Endothelial cell of umbilical vein (primary cell): ENCODE measurements at regions not wholly inside any gene's neighbourhood (a gene's known extent, or its start where the extent isn't known, plus 50 kb on each side); places are given as distances from the start of the nearest gene placed in this dataset.

Experiments used
- BruUV-seq: library from RNA; stranded (reverse); fragments of 400-500 nt; replicated peaks from 2 replicates; lab custom pipeline; 2021; lab: Mats Ljungman, UMichigan
- CTCF ChIA-PET: fragments of 300-600, 350-600 bp; sonication (Branson Sonifier 250); formaldehyde crosslinking; loops from one replicate; lab custom pipeline; 2021; ENCODE audit warnings: antibody characterized with exemption, inconsistent platforms; lab: Charles Lee
- POLR2A ChIA-PET: fragments of 300-600, 350-600 bp; sonication (Branson Sonifier 250); formaldehyde crosslinking; loops from one replicate; lab custom pipeline; 2021; ENCODE audit warnings: antibody characterized with exemption, inconsistent platforms; lab: Charles Lee
- DNase-seq: peaks from one replicate; pipeline ENCODE4 v3.0.0-alpha.2; 2011; ENCODE audit warnings: low read depth, low spot score
- FAIRE-seq: peaks from 2 replicates; lab custom pipeline; 2011; peaks lifted over from hg19 to GRCh38; lab: Jason Lieb, UNC
- H2AFZ ChIP-seq: 2 replicates; pipeline ENCODE4 v1.6.0; 2012; ENCODE audit warnings: low read depth, low read length, control low read depth, inconsistent platforms
- H3K27ac ChIP-seq: 2 replicates; pipeline ENCODE4 v1.5.1; 2011; ENCODE audit warnings: low read depth, mild to moderate bottlenecking, control low read depth, low read length, moderate library complexity; ENCODE audit not compliant: insufficient read depth
- H3K27me3 ChIP-seq, 2 experiments: 2 replicates each; pipeline versions ENCODE4 v1.6.0 to v1.6.1; 2011; ENCODE audit warnings: low read length in 2 of 2, mixed read lengths in 1 of 2; ENCODE audit not compliant: control insufficient read depth in 2 of 2, insufficient read depth in 2 of 2
- H3K36me3 ChIP-seq, 2 experiments: 2 replicates in 1 of 2; 3 replicates in 1 of 2; pipeline ENCODE4 v1.5.1; 2011; ENCODE audit warnings: low read length in 2 of 2, mild to moderate bottlenecking in 1 of 2, moderate library complexity in 1 of 2; ENCODE audit not compliant: control insufficient read depth in 2 of 2, insufficient read depth in 2 of 2; ENCODE audit errors: extremely low read depth in 1 of 2
- H3K4me1 ChIP-seq: 3 replicates; pipeline ENCODE4 v1.5.1; 2011; ENCODE audit warnings: mild to moderate bottlenecking, low read length; ENCODE audit not compliant: control insufficient read depth, insufficient read depth; ENCODE audit errors: extremely low read depth
- H3K4me2 ChIP-seq: 2 replicates; pipeline ENCODE4 v1.6.1; 2011; ENCODE audit warnings: low read length, control low read depth, mixed read lengths; ENCODE audit not compliant: insufficient read depth
- H3K4me3 ChIP-seq, 3 experiments: fragments of 200-600 bp in 1 of 3; sonication (generic), shearing (Covaris generic) in 1 of 3; replicated peaks in 1 of 3; 2 replicates each; pipeline ENCODE4 v1.5.1; 2011 to 2016; ENCODE audit warnings: control low read depth in 3 of 3, low read length in 3 of 3, mild to moderate bottlenecking in 2 of 3, inconsistent platforms in 1 of 3, low read depth in 1 of 3, moderate library complexity in 1 of 3; ENCODE audit not compliant: insufficient read depth in 1 of 3
- H3K79me2 ChIP-seq: 2 replicates; pipeline ENCODE4 v1.6.0; 2012; ENCODE audit warnings: low read length, inconsistent platforms; ENCODE audit not compliant: control insufficient read depth, insufficient read depth
- H3K9ac ChIP-seq: replicated peaks from 2 replicates; pipeline ENCODE3; 2011; ENCODE audit warnings: low read length, control low read depth; ENCODE audit not compliant: insufficient read depth; ENCODE audit errors: extremely low read depth
- H3K9me1 ChIP-seq: replicated peaks from 3 replicates; pipeline ENCODE4 v1.6.0; 2011; ENCODE audit warnings: mild to moderate bottlenecking, low read length; ENCODE audit not compliant: control insufficient read depth, insufficient read depth; ENCODE audit errors: extremely low read depth
- H3K9me3 ChIP-seq: replicated peaks from 2 replicates; pipeline ENCODE4 v1.5.1; 2012; ENCODE audit warnings: low read length, inconsistent platforms; ENCODE audit not compliant: control insufficient read depth, insufficient read depth
- H4K20me1 ChIP-seq: replicated peaks from 2 replicates; pipeline ENCODE3; 2011; ENCODE audit warnings: mild to moderate bottlenecking, low read length; ENCODE audit not compliant: control insufficient read depth, insufficient read depth; ENCODE audit errors: extremely low read depth
- EZH2 ChIP-seq: IDR thresholded peaks from 2 replicates; pipeline ENCODE4 v1.6.1; 2012; ENCODE audit warnings: borderline replicate concordance, low read depth, mild to moderate bottlenecking, moderate library complexity, low read length, inconsistent platforms; ENCODE audit not compliant: severe bottlenecking
- FOS ChIP-seq: IDR thresholded peaks from 2 replicates; pipeline ENCODE4 v1.6.1; 2011; ENCODE audit warnings: mild to moderate bottlenecking, low read length, moderate library complexity, borderline replicate concordance; ENCODE audit not compliant: insufficient read depth
- GATA2 ChIP-seq: IDR thresholded peaks from 2 replicates; pipeline ENCODE4 v1.7.0; 2011; ENCODE audit warnings: low read depth, mild to moderate bottlenecking, moderate library complexity, mixed read lengths, low read length; ENCODE audit not compliant: insufficient read length, insufficient read depth
- JUN ChIP-seq: IDR thresholded peaks from 2 replicates; pipeline ENCODE4 v1.6.1; 2011; ENCODE audit warnings: borderline replicate concordance, low read depth; ENCODE audit not compliant: insufficient read length, insufficient read depth
- MYC ChIP-seq: IDR thresholded peaks from one replicate; pipeline ENCODE4 v1.6.1; 2011; ENCODE audit warnings: mild to moderate bottlenecking, low read depth, low read length
- POLR2A ChIP-seq: IDR thresholded peaks from 2 replicates; pipeline ENCODE4 v1.6.1; 2012; ENCODE audit warnings: low read depth, mild to moderate bottlenecking, control low read depth, low read length
- POLR2AphosphoS5 ChIP-seq: IDR thresholded peaks from 2 replicates; pipeline ENCODE4 v1.6.1; 2012; ENCODE audit warnings: low read depth, mild to moderate bottlenecking, control low read depth, low read length, moderate library complexity; ENCODE audit not compliant: insufficient read depth
- dilution Hi-C: fragments of 300-500 bp; cut with MboI; formaldehyde crosslinking; loops from one replicate; pipeline ENCODE4 v1.15.0; 2019; ENCODE audit warnings: low sequenced_read_pairs; ENCODE audit not compliant: extremely low pct_ligation_motif_present
- intact Hi-C: fragments of 100-400 bp; cut with micrococcal nuclease; formaldehyde crosslinking; loops from one replicate; pipeline ENCODE4 v1.10.0; 2022
- TF ChIP-seq, protein P1 (sequence below): IDR thresholded peaks from 2 replicates; pipeline ENCODE4 v1.6.1; 2011; ENCODE audit not compliant: insufficient read depth, insufficient read length
- TF ChIP-seq, protein P2 (sequence below), 2 donors: IDR thresholded peaks; 1 replicate in 1 of 2; 2 replicates in 1 of 2; pipeline ENCODE4 v1.5.1; 2011; ENCODE audit warnings: low read length in 2 of 2, mild to moderate bottlenecking in 2 of 2, moderate library complexity in 2 of 2, control low read depth in 1 of 2, inconsistent platforms in 1 of 2, low read depth in 1 of 2; ENCODE audit not compliant: insufficient read depth in 1 of 2; ENCODE audit errors: extremely low read depth in 1 of 2

DNA sequence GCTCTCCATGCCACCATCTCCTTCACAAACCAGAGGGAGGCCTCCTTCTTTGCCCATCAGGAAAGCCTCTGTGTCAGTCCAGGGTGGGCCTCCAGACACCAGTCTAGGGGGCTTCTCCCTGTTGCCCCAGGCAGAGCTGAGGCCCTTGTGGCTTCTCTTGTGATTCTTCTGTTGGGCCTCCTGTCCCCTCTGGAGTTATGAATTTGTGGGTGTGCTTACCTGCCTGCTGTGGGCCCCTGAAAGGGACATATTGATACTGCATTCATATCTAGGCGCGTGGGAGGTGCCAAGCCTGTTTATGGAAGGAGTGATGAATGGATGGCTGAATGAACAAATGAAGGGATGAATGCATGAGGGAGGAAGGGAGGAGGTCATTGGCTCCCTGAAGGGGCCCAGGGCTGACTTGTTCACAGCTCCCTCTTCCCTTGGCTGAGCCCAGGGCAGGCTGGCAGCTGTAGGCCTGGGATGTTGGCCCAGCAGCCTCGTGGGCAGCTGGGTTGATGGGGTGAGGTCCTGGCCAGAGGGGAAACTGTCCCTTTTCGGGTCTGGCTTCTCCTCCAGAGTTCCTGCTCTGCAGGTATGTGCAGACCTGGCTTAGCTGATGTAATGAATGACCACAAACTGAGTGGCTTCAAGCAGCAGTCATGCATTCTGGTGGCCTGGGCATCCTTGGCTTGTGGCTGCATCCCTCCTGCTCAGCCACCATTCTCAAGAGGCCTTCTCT is 195.4 kb downstream of the GOLGA6L6 start:
- POLR2A ChIA-PET: no interaction called here
- CTCF ChIA-PET: no interaction called here
- no peak for DNase-seq
- no peak overlapping the region for H2AFZ ChIP-seq
- H3K9me3 ChIP-seq: peaks cover 69% of the 10 kb centered on the region
- no peak overlapping the region for H3K27ac ChIP-seq
- TF ChIP-seq JUN (no peak), EZH2 (no peak), POLR2A (no peak), POLR2AphosphoS5 (no peak), MYC (no peak), GATA2 (no peak), FOS (no peak)
- TF ChIP-seq, protein P1, sequence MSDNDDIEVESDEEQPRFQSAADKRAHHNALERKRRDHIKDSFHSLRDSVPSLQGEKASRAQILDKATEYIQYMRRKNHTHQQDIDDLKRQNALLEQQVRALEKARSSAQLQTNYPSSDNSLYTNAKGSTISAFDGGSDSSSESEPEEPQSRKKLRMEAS: no peak
- TF ChIP-seq, protein P2, sequence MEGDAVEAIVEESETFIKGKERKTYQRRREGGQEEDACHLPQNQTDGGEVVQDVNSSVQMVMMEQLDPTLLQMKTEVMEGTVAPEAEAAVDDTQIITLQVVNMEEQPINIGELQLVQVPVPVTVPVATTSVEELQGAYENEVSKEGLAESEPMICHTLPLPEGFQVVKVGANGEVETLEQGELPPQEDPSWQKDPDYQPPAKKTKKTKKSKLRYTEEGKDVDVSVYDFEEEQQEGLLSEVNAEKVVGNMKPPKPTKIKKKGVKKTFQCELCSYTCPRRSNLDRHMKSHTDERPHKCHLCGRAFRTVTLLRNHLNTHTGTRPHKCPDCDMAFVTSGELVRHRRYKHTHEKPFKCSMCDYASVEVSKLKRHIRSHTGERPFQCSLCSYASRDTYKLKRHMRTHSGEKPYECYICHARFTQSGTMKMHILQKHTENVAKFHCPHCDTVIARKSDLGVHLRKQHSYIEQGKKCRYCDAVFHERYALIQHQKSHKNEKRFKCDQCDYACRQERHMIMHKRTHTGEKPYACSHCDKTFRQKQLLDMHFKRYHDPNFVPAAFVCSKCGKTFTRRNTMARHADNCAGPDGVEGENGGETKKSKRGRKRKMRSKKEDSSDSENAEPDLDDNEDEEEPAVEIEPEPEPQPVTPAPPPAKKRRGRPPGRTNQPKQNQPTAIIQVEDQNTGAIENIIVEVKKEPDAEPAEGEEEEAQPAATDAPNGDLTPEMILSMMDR (IDR thresholded peaks at IDR 0.05; ENCODE audit: extremely low read depth in 1 of 2, insufficient read depth in 1 of 2, low read depth in 1 of 2, low read length in 2 of 2): no peak
- no peaks in the 10 kb centered on the region for H3K36me3 ChIP-seq
- H3K9ac ChIP-seq: no peak overlapping the region
- no peaks in the 10 kb centered on the region for H3K79me2 ChIP-seq
- intact Hi-C loops: no loop called here
- no peak overlapping the region for H3K4me2 ChIP-seq
- no peaks in the 10 kb centered on the region for H4K20me1 ChIP-seq
- BruUV-seq: no TSS peak
- no peaks in the 10 kb centered on the region for H3K27me3 ChIP-seq
- FAIRE-seq: no peak
- H3K4me1 ChIP-seq: no peaks in the 10 kb centered on the region
- dilution Hi-C loops: no loop called here
- no peaks in the 10 kb centered on the region for H3K9me1 ChIP-seq
- no peak overlapping the region for H3K4me3 ChIP-seq
